ENCODE measurements at regions not wholly inside any gene's neighbourhood (a gene's known extent, or its start where the extent isn't known, plus 50 kb on each side); places are given as distances from the start of the nearest gene placed in this dataset.
"Not testable (repeated sequence)": the region's sequence is repeated elsewhere in the genome, so short reads cannot be mapped to it uniquely, and the experiment has no call there.

GRCh38 chr13:69092615-69093322 lies 1014.9 kb upstream of the ATXN8OS start:
- no peak for DNase-seq (ENCODE audit: low spot score)

- DNase-seq (ENCODE audit: low spot score) = no peak
Measured at GRCh38 chr13:69077267-69077666, 1030.4 kb upstream of the ATXN8OS start.

GRCh38 chr13:69069554-69070133 lies 1038.0 kb upstream of the ATXN8OS start:
- DNase-seq (ENCODE audit: low spot score) = no peak

- DNase-seq (ENCODE audit: low spot score) = no peak
Measured at GRCh38 chr13:69050696-69051095, 1056.9 kb upstream of the ATXN8OS start.

GRCh38 chr13:69044629-69045028 lies 1063.0 kb upstream of the ATXN8OS start:
- DNase-seq (ENCODE audit: low spot score) = no peak

GRCh38 chr13:69040898-69041297 lies 1066.7 kb upstream of the ATXN8OS start:
- no peak for DNase-seq (ENCODE audit: low spot score)

GRCh38 chr13:69035771-69036170 lies 1071.9 kb upstream of the ATXN8OS start:
- no peak for DNase-seq (ENCODE audit: low spot score)

GRCh38 chr13:69028936-69029335 lies 1078.7 kb upstream of the ATXN8OS start:
- no peak for DNase-seq (ENCODE audit: low spot score)

- no peak for DNase-seq (ENCODE audit: low spot score)
Measured at GRCh38 chr13:69020120-69020519, 1087.5 kb upstream of the ATXN8OS start.

GRCh38 chr13:69018173-69018572 lies 1089.5 kb upstream of the ATXN8OS start:
- not testable (repeated sequence) for DNase-seq (ENCODE audit: low spot score)

- no peak for DNase-seq (ENCODE audit: low spot score)
Measured at GRCh38 chr13:69010789-69011188, 1096.8 kb upstream of the ATXN8OS start.

GRCh38 chr13:69008499-69008898 lies 1099.1 kb upstream of the ATXN8OS start:
- DNase-seq (ENCODE audit: low spot score) = no peak

- no peak for DNase-seq (ENCODE audit: low spot score)
Measured at GRCh38 chr13:68998056-68998455, 1109.6 kb upstream of the ATXN8OS start.

GRCh38 chr13:68996668-68997025 lies 1111.0 kb upstream of the ATXN8OS start:
- no peak for DNase-seq (ENCODE audit: low spot score)

- DNase-seq (ENCODE audit: low spot score) = no peak
Measured at GRCh38 chr13:68995972-68996667, 1111.5 kb upstream of the ATXN8OS start.

GRCh38 chr13:68993154-68993553 lies 1114.5 kb upstream of the ATXN8OS start:
- DNase-seq (ENCODE audit: low spot score) = no peak

GRCh38 chr13:68988176-68988575 lies 1119.5 kb upstream of the ATXN8OS start:
- DNase-seq (ENCODE audit: low spot score) = no peak

- DNase-seq (ENCODE audit: low spot score) = no peak
Measured at GRCh38 chr13:68987585-68987984, 1120.0 kb upstream of the ATXN8OS start.

- DNase-seq (ENCODE audit: low spot score) = no peak
Measured at GRCh38 chr13:68984688-68985319, 1122.8 kb upstream of the ATXN8OS start.

- no peak for DNase-seq (ENCODE audit: low spot score)
Measured at GRCh38 chr13:68982961-68983619, 1124.5 kb upstream of the ATXN8OS start.

GRCh38 chr13:68976287-68976686 lies 1131.3 kb upstream of the ATXN8OS start:
- no peak for DNase-seq (ENCODE audit: low spot score)

- no peak for DNase-seq (ENCODE audit: low spot score)
Measured at GRCh38 chr13:68970532-68970931, 1137.1 kb upstream of the ATXN8OS start.
